ENCODE measurements at regions not wholly inside any gene's neighbourhood (a gene's known extent, or its start where the extent isn't known, plus 50 kb on each side); places are given as distances from the start of the nearest gene placed in this dataset.

DNA sequence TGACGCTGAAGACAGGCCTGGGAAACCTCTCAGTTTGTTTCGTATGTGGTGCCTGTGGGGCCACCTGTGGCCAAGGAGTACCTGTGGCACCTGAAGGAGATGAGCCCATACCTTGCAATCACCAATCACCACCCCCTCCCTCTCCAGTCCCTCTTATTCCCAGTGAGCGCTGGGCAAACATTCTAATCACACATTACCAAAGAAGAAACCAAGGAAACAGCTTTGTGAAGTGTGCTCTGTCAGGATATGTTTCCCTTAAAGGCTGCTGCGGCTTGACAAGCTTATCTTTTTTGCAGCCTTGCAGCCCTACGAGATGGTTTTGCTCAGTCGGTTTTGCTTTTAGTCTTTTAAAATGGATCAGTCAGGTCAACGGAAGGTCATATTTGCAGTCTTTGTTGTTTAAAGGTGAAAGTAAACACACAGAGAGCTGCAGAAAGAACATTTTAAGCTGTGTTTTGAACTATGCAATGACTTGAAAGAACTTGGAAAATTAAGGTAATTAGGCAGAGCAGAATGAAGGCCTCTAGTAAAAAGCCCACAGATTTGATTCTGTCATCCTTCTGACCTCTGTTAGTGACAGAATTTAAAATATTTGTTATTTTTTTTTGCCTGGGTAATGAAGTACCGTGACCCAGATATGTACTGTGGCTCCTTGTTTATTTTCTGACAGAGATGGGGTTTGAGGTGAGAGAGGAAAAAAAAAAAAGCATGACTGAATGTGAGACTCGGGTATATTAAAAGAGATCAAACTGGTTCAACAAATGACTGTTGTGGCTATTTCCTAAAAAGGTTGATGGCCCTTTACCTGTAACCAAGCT is 461.4 kb downstream of the NSUN3 start:
- intact Hi-C loops (cut with DNase I), result no loop called here

DNA sequence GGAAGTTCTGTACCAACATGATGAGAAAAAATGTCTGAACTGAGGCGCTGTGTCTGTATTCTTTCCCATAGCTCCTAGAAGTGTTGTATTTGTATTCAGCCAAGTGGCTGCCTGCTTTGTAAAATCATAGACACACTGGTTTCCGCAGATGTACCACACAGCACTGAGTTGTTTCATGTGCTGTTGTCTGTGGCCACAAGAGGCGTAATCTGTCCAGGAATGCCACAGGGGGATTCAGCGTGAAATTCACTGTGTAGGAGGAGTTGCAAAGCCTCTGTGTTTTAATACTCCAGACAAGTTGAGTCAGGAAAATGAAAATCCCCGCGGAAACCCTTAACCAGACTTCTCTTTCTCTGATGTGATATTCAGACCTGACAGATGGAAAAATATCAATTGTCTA is 462.2 kb downstream of the NSUN3 start:
- no peaks in the 10 kb centered on the region for H3K27me3 ChIP-seq
- H3K27ac ChIP-seq (replicated peaks in 1 of 4), result no peak overlapping the region
- 72% methylated on average over 6 of the region's 6 CpGs for WGBS
- H3K4me3 ChIP-seq, result no peak overlapping the region
- DNase-seq (ENCODE audit: extremely low spot score), result no peak
- H3K36me3 ChIP-seq, result no peaks in the 10 kb centered on the region
- TF ChIP-seq POLR2AphosphoS5 (IDR thresholded peaks at IDR 0.05) (no peak), EP300 (IDR thresholded peaks at IDR 0.05) (no peak), POLR2A (IDR thresholded peaks at IDR 0.05; ENCODE audit: low read depth) (no peak)
- TF ChIP-seq, protein P1, sequence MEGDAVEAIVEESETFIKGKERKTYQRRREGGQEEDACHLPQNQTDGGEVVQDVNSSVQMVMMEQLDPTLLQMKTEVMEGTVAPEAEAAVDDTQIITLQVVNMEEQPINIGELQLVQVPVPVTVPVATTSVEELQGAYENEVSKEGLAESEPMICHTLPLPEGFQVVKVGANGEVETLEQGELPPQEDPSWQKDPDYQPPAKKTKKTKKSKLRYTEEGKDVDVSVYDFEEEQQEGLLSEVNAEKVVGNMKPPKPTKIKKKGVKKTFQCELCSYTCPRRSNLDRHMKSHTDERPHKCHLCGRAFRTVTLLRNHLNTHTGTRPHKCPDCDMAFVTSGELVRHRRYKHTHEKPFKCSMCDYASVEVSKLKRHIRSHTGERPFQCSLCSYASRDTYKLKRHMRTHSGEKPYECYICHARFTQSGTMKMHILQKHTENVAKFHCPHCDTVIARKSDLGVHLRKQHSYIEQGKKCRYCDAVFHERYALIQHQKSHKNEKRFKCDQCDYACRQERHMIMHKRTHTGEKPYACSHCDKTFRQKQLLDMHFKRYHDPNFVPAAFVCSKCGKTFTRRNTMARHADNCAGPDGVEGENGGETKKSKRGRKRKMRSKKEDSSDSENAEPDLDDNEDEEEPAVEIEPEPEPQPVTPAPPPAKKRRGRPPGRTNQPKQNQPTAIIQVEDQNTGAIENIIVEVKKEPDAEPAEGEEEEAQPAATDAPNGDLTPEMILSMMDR (IDR thresholded peaks at IDR 0.05), result no peak
- peaks cover 0 to 11% (median 0%) of the 10 kb centered on the region in 4 donors for H3K4me1 ChIP-seq
- H3K9me3 ChIP-seq, result no peaks in the 10 kb centered on the region
- intact Hi-C loops (cut with DNase I), result no loop called here

More for the DNA sequence above, 461.4 kb downstream of the NSUN3 start:
- DNase-seq (ENCODE audit: extremely low spot score), result no peak
- Histone ChIP-seq H3K27me3 (no peaks in the 10 kb centered on the region), H3K27ac (replicated peaks in 1 of 4) (no peak overlapping the region), H3K4me1 (peaks cover 0 to 11% (median 0%) of the 10 kb centered on the region in 4 donors), H3K4me3 (no peak overlapping the region), H3K36me3 (no peaks in the 10 kb centered on the region), H3K9me3 (no peaks in the 10 kb centered on the region)
- WGBS, result 50% methylated on average over 9 of the region's 9 CpGs
- TF ChIP-seq POLR2A (IDR thresholded peaks at IDR 0.05; ENCODE audit: low read depth) (no peak), POLR2AphosphoS5 (IDR thresholded peaks at IDR 0.05) (no peak), EP300 (IDR thresholded peaks at IDR 0.05) (no peak)
- TF ChIP-seq, protein P1 (IDR thresholded peaks at IDR 0.05), result no peak

DNA sequence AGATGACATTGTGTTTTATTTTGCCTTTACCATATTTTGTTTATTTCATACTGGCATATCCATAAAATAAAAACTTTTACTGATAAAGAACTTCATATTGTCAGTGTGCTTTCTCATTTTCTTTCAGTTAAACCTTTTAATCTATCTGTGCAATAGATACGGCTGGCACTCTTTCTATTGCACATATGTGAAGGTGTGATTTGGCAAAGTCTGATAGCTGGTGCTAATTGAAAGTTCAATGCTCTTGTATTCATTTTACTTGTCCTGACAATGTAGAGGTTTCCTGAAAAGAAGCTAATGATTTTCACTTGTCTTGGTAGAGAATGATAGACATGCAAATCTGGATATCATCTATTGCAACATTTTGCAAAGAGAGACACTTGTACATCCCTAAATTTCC is 467.0 kb downstream of the NSUN3 start:
- no peak for DNase-seq (ENCODE audit: extremely low spot score)
- intact Hi-C loops (cut with DNase I), result no loop called here
- H3K27me3 ChIP-seq, result no peaks in the 10 kb centered on the region
- H3K4me1 ChIP-seq, result no peaks in the 10 kb centered on the region
- H3K27ac ChIP-seq (replicated peaks in 1 of 4), result no peak overlapping the region
- no peak for TF ChIP-seq POLR2A (IDR thresholded peaks at IDR 0.05; ENCODE audit: low read depth)
- no peak for TF ChIP-seq POLR2AphosphoS5 (IDR thresholded peaks at IDR 0.05)
- H3K9me3 ChIP-seq, result no peaks in the 10 kb centered on the region
- 86% methylated on average over 1 of the region's 1 CpG for WGBS
- H3K4me3 ChIP-seq, result no peak overlapping the region
- no peaks in the 10 kb centered on the region for H3K36me3 ChIP-seq

DNA sequence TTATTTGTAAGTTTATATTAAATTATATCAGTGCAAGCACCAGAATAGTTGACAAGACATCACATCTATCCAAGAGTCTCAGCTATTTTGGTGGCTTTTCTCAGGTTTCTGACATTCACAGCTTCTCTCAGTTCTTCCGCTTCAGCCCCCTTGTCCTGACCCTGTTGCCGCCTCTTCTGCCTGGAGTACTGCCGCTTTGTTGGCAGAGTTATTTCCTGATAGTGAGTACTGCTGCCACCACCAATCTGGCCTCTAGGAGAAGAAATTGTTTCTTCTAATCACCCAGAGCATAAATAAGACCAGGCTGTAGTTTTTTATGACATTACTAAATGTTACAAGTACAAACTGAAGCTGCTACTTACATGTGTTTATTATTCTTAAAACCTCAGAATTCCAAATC is 470.1 kb downstream of the NSUN3 start:
- no peak for DNase-seq (ENCODE audit: extremely low spot score)
- no peak overlapping the region for H3K27ac ChIP-seq (replicated peaks in 1 of 4)
- H3K9me3 ChIP-seq, result no peaks in the 10 kb centered on the region
- intact Hi-C loops (cut with DNase I), result no loop called here
- no peaks in the 10 kb centered on the region for H3K4me1 ChIP-seq
- no peaks in the 10 kb centered on the region for H3K36me3 ChIP-seq
- no peak overlapping the region for H3K4me3 ChIP-seq
- WGBS, result 89% methylated on average over 3 of the region's 3 CpGs
- no peak for TF ChIP-seq POLR2A (IDR thresholded peaks at IDR 0.05; ENCODE audit: low read depth)
- TF ChIP-seq, protein P1 (IDR thresholded peaks at IDR 0.05), result no peak
- no peak for TF ChIP-seq EP300 (IDR thresholded peaks at IDR 0.05)
- TF ChIP-seq POLR2AphosphoS5 (IDR thresholded peaks at IDR 0.05), result no peak
- H3K27me3 ChIP-seq, result no peaks in the 10 kb centered on the region

DNA sequence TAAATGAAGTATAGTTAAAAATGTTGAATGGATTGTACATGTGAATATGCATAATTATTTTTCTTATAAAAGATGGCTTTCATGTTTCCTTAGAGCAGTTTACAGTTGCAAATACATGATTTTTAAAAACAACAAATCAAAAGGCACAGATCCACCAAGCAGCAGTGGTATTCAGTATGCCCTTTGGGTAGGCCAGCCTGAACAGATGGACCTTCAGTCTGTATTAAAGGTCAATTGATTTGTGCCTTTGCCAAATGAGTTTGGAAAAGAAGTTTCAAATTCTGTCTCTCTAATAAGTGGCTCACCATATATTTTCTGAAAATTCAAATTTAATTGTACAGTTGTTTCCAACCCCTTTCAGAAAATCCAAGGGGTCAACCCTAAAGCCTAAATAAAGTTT is 477.1 kb downstream of the NSUN3 start:
- no peak for TF ChIP-seq POLR2A (IDR thresholded peaks at IDR 0.05; ENCODE audit: low read depth)
- no peak for TF ChIP-seq POLR2AphosphoS5 (IDR thresholded peaks at IDR 0.05)
- TF ChIP-seq EP300 (IDR thresholded peaks at IDR 0.05), result no peak
- TF ChIP-seq, protein P1 (IDR thresholded peaks at IDR 0.05), result no peak
- H3K4me1 ChIP-seq, result no peaks in the 10 kb centered on the region
- H3K27ac ChIP-seq (replicated peaks in 1 of 4), result no peak overlapping the region
- no peak overlapping the region for H3K4me3 ChIP-seq
- no peaks in the 10 kb centered on the region for H3K36me3 ChIP-seq
- no peaks in the 10 kb centered on the region for H3K9me3 ChIP-seq
- intact Hi-C loops (cut with DNase I), result no loop called here
- DNase-seq (ENCODE audit: extremely low spot score), result no peak
- no peaks in the 10 kb centered on the region for H3K27me3 ChIP-seq
